ENCODE measurements at regions not wholly inside any gene's neighbourhood (a gene's known extent, or its start where the extent isn't known, plus 50 kb on each side); places are given as distances from the start of the nearest gene placed in this dataset.

DNA sequence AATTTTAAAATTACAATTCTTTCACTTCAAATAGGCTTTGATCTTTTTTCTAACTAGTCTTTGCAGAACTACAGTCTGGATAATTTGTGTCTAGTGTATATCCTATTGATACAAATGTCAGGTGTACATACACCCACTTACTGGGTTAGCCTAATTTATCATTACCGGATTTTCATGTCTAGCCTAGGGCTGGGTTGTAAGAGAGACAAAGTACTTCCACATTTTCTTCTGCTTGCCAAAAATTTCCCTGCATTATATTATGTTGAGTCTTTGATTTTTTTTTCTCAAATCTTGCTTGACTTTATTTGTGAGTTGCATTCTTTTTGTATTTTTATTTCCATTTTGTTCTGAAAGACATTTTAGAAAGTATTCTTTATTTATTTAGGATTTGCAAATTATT is 284.8 kb upstream of the FZD8 start:
- intact Hi-C loops (cut with DNase I) = no loop called here

DNA sequence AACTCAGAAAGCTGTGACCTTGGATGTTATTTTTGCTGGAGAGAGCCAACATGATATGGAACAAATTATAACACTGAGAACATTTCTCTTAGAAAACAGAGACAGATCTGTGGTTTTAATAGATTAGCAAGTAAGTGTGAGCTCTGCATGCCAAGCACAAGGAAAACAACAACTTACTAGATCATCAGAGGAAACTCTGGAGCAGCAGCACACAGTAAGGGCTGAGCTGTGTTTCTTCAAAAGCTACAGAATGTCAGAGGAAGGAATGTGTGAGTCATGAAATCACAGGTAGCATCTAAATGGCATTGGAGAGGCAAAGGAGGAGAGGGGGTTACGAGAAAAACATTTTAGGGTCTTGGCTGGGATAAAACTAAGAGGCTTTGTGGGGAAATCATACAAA is 283.4 kb upstream of the FZD8 start:
- intact Hi-C loops (cut with DNase I) = no loop called here
- Histone ChIP-seq H3K9me3 (no peaks in the 10 kb centered on the region), H3K27ac (no peak overlapping the region), H3K4me3 (no peak overlapping the region), H3K36me3 (replicated peaks in 1 of 2; ENCODE audit: insufficient read depth in 1 of 2, low read depth in 2 of 2) (no peaks in the 10 kb centered on the region), H3K4me1 (no peaks in the 10 kb centered on the region), H3K27me3 (no peaks in the 10 kb centered on the region)
- DNase-seq (no peak), ATAC-seq (no peak)
- 60 to 81% methylated on average over 1 of the region's 1 CpG for WGBS, 2 donors
- TF ChIP-seq, protein P1, sequence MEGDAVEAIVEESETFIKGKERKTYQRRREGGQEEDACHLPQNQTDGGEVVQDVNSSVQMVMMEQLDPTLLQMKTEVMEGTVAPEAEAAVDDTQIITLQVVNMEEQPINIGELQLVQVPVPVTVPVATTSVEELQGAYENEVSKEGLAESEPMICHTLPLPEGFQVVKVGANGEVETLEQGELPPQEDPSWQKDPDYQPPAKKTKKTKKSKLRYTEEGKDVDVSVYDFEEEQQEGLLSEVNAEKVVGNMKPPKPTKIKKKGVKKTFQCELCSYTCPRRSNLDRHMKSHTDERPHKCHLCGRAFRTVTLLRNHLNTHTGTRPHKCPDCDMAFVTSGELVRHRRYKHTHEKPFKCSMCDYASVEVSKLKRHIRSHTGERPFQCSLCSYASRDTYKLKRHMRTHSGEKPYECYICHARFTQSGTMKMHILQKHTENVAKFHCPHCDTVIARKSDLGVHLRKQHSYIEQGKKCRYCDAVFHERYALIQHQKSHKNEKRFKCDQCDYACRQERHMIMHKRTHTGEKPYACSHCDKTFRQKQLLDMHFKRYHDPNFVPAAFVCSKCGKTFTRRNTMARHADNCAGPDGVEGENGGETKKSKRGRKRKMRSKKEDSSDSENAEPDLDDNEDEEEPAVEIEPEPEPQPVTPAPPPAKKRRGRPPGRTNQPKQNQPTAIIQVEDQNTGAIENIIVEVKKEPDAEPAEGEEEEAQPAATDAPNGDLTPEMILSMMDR (IDR thresholded peaks at IDR 0.05) = no peak
- no peak for TF ChIP-seq POLR2A (IDR thresholded peaks at IDR 0.05)

More for the DNA sequence above, 284.8 kb upstream of the FZD8 start:
- Histone ChIP-seq H3K9me3 (no peaks in the 10 kb centered on the region), H3K4me1 (no peaks in the 10 kb centered on the region), H3K27me3 (no peaks in the 10 kb centered on the region), H3K27ac (no peak overlapping the region), H3K36me3 (replicated peaks in 1 of 2; ENCODE audit: insufficient read depth in 1 of 2, low read depth in 2 of 2) (no peaks in the 10 kb centered on the region), H3K4me3 (no peak overlapping the region)
- TF ChIP-seq POLR2A (IDR thresholded peaks at IDR 0.05) = no peak
- TF ChIP-seq, protein P1 (IDR thresholded peaks at IDR 0.05) = no peak
- DNase-seq = no peak
- ATAC-seq = no peak
- 58 to 69% methylated on average over 1 of the region's 1 CpG for WGBS, 2 donors

DNA sequence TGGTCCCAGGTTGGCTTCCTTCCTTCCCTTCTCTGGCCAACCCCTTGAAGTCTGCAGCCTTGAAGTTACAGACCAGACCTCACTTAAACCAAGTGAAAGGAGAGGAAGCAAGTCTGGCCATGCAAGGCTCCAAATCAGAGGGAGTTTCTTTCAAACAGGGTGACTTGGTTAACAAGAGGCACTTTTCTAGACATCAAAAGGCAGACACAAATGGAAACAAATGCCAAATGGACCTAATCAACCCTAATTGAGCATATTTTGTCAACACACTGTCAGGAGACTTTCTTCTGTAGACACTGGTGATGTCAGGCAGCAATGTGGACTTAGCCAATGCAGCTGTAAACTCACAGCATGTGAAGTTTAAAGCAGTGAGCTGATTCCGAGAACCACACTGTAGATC is 282.7 kb upstream of the FZD8 start:
- H3K36me3 ChIP-seq (replicated peaks in 1 of 2; ENCODE audit: insufficient read depth in 1 of 2, low read depth in 2 of 2) = no peaks in the 10 kb centered on the region
- DNase-seq = no peak
- H3K4me3 ChIP-seq = no peak overlapping the region
- ATAC-seq = no peak
- H3K27me3 ChIP-seq = no peaks in the 10 kb centered on the region
- no peaks in the 10 kb centered on the region for H3K4me1 ChIP-seq
- H3K27ac ChIP-seq = no peak overlapping the region
- H3K9me3 ChIP-seq = no peaks in the 10 kb centered on the region
- TF ChIP-seq, protein P1 (IDR thresholded peaks at IDR 0.05) = no peak
- no peak for TF ChIP-seq POLR2A (IDR thresholded peaks at IDR 0.05)
- 55 to 69% methylated on average over 1 of the region's 1 CpG for WGBS, 2 donors
- intact Hi-C loops (cut with DNase I) = no loop called here

DNA sequence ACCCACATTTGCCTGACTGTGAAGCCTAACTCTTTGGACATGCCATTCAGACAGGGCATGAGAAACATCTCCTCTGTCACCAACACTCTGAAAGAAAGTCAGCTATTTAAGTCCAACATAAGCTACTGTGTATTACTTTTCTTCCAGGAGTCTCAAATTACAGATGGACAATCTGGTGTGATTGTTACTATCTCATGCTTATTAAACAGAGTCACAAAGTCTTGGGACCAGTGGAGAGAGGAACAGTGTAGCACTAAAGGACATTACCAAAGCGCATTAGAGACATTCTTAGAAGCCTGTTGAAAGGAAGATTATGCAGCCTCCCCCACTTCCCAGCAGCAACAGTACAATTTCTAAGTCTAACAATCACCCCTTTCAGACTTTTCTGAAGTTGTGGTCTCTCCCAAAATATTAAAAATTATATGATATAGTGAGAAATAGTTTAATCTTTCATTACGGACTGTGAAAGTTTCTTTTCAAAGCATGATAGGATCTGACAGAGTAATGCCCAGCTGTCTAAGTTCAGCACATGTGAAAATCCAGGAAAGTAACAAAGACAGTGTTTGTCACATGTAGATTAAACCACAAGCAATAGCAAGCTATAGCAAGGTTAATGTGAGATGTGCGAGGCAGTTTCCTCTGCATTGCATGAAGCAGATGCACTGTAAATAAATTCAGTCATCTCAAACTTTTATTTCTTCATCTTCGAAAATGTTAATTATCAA is 280.9 kb upstream of the FZD8 start:
- WGBS, 2 donors = 80 to 83% methylated on average over 4 of the region's 4 CpGs

More for the DNA sequence above, 280.9 kb upstream of the FZD8 start:
- H3K9me3 ChIP-seq = no peaks in the 10 kb centered on the region
- no peak overlapping the region for H3K4me3 ChIP-seq
- H3K27ac ChIP-seq = no peak overlapping the region
- DNase-seq = no peak
- H3K36me3 ChIP-seq (replicated peaks in 1 of 2; ENCODE audit: insufficient read depth in 1 of 2, low read depth in 2 of 2) = no peaks in the 10 kb centered on the region
- no peak for ATAC-seq
- H3K4me1 ChIP-seq = no peaks in the 10 kb centered on the region
- intact Hi-C loops (cut with DNase I) = no loop called here
- TF ChIP-seq POLR2A (IDR thresholded peaks at IDR 0.05) = no peak
- TF ChIP-seq, protein P1 (IDR thresholded peaks at IDR 0.05) = no peak
- H3K27me3 ChIP-seq = no peaks in the 10 kb centered on the region
